Stomach (tissue), 8 donors: ENCODE measurements at regions not wholly inside any gene's neighbourhood (a gene's known extent, or its start where the extent isn't known, plus 50 kb on each side); places are given as distances from the start of the nearest gene placed in this dataset.
"Not testable (repeated sequence)": the region's sequence is repeated elsewhere in the genome, so short reads cannot be mapped to it uniquely, and the experiment has no call there.

Experiments
- DNase-seq, 2 donors: peaks; one replicate each; pipeline versions ENCODE4 v3.0.0 to v3.0.0-alpha.2; 2013 to 2019
- H3K27ac ChIP-seq, 5 donors: fragments of 200-600 bp in 4 of 5; sonication (generic) in 4 of 5; one replicate each; pipeline ENCODE4 v1.5.1; 2013 to 2019; ENCODE audit warnings: mild to moderate bottlenecking in 1 of 5, moderate library complexity in 1 of 5
- H3K27me3 ChIP-seq, 3 donors: fragments of 200-600 bp; sonication (generic); one replicate each; pipeline ENCODE4 v1.5.1; 2017 to 2019; ENCODE audit warnings: mixed run types in 1 of 3
- H3K36me3 ChIP-seq, 4 donors: fragments of 200-600 bp; sonication (generic); 1 replicate in 3 of 4; 2 replicates in 1 of 4; pipeline ENCODE4 v1.5.1; 2016 to 2019
- H3K4me1 ChIP-seq, 4 donors: fragments of 200-600 bp; sonication (generic); one replicate each; pipeline ENCODE4 v1.5.1; 2016 to 2019
- H3K4me3 ChIP-seq, 4 donors: fragments of 200-600 bp; sonication (generic) in 3 of 4; one replicate each; pipeline ENCODE4 v1.5.1; 2016 to 2019; ENCODE audit warnings: mild to moderate bottlenecking in 1 of 4
- H3K9me3 ChIP-seq, 4 donors: fragments of 200-600 bp; sonication (generic); one replicate each; pipeline ENCODE4 v1.5.1; 2016 to 2019
- CTCF ChIP-seq, 7 experiments: fragments of 450-650 bp in 4 of 7; fragments of 200-600 bp in 3 of 7; sonication (generic) in 3 of 7; IDR thresholded peaks; one replicate each; pipeline ENCODE4 v1.5.1; 2016 to 2019; ENCODE audit warnings: antibody characterized with exemption in 7 of 7, control low read depth in 2 of 7, mild to moderate bottlenecking in 1 of 7
- EP300 ChIP-seq: sonication (generic); formaldehyde crosslinking; IDR thresholded peaks from one replicate; pipeline ENCODE4 v1.6.1; 2017; ENCODE audit warnings: antibody characterized with exemption
- POLR2A ChIP-seq, 4 donors: fragments of 450-650 bp; IDR thresholded peaks; one replicate each; pipeline ENCODE4 v1.6.1; 2016; ENCODE audit warnings: antibody characterized with exemption in 4 of 4, control low read depth in 2 of 4, mild to moderate bottlenecking in 1 of 4, moderate library complexity in 1 of 4
- POLR2AphosphoS5 ChIP-seq, 3 donors: sonication (generic); formaldehyde crosslinking; IDR thresholded peaks; one replicate each; pipeline ENCODE4 v1.6.1; 2016; ENCODE audit warnings: antibody characterized with exemption in 3 of 3
- WGBS, 5 donors: extraction: QIAGEN DNeasy Blood & Tissue Kit in 3 of 5; methylation state at CpG; one replicate each; pipeline versions ENCODE4 v1.1.5 to v1.1.7; 2013 to 2018; 5-methylcytosine and 5-hydroxymethylcytosine counted together
- intact Hi-C: fragments of 100-400 bp; cut with DNase I; formaldehyde crosslinking; loops from one replicate; pipeline ENCODE4 v1.15.1; 2023; ENCODE audit warnings: low total_unique reads
- donor health status: healthy with polysubstance abuse.
- donor health status: Bipolar disorder and iron deficiency.
- donor health status: healthy.

GRCh38 chr6:22153384-22154158 lies 143.3 kb downstream of the PRL start:
- H3K4me1 ChIP-seq: peaks cover 0 to 21% (median 11%) of the 10 kb centered on the region in 4 donors
- H3K27me3 ChIP-seq: no peaks in the 10 kb centered on the region
- intact Hi-C loops: no loop called here
- H3K4me3 ChIP-seq: no peak overlapping the region
- H3K27ac ChIP-seq: no peak overlapping the region
- WGBS, 5 donors: 57 to 69% (median 60%) methylated on average over 6 of the region's 6 CpGs
- no peaks in the 10 kb centered on the region for H3K9me3 ChIP-seq
- no peak for DNase-seq
- TF ChIP-seq EP300: no peak
- TF ChIP-seq POLR2A (IDR thresholded peaks at IDR 0.05): no peak
- TF ChIP-seq POLR2AphosphoS5 (IDR thresholded peaks at IDR 0.05): no peak
- TF ChIP-seq CTCF (IDR thresholded peaks at IDR 0.05): no peak
- no peaks in the 10 kb centered on the region for H3K36me3 ChIP-seq

DNA sequence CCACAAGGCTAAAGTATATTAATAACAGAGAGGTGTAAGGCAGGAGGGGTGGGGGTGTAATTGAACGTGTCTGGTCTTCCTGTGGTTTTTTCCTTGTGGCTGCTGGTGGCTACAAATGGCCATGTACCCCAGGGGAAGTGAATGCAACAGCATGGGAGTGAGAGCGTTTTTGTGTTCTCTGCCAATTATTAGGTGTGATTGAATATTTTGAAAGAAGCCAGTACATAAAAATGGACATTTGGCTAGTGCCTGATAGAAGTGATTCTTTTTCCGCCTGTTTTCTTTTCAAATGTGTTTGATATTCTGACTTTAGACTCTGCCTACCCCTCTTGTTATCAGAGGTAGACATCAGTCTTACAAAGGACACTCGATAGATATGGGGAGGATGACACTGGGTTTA lies 141.3 kb downstream of the PRL start:
- no peak overlapping the region for H3K4me3 ChIP-seq
- no peaks in the 10 kb centered on the region for H3K27me3 ChIP-seq
- no peak overlapping the region for H3K27ac ChIP-seq
- 72 to 88% (median 84%) methylated on average over 4 of the region's 4 CpGs for WGBS, 5 donors
- no peaks in the 10 kb centered on the region for H3K9me3 ChIP-seq
- H3K36me3 ChIP-seq: no peaks in the 10 kb centered on the region
- peaks cover 0 to 2% (median under 1%) of the 10 kb centered on the region in 4 donors for H3K4me1 ChIP-seq
- intact Hi-C loops: no loop called here
- DNase-seq: no peak
- no peak for TF ChIP-seq POLR2A (IDR thresholded peaks at IDR 0.05)

DNA sequence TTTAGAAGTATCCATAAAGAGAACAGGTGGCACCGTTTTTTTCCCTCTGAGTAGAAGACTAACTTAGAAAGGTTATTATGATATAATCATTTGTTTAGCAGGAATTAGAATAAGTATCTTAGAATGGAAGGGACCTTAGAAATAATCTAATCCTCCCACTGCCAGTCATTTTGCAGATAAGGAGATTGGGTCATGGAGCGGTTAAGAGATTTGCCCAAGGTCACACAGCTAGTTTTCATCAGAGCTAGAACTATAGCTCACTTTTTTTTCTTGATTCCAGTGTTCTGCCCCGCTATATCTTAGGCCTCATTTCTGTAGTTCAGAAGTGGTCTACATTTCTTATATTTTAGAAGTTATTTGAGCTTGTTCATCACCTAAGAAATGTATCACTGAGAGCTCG lies 139.6 kb downstream of the PRL start:
- no peaks in the 10 kb centered on the region for H3K9me3 ChIP-seq

GRCh38 chr6:22164236-22164635 lies 132.6 kb downstream of the PRL start:
- TF ChIP-seq EP300: no peak
- TF ChIP-seq POLR2A (IDR thresholded peaks at IDR 0.05): no peak
- no peak for TF ChIP-seq CTCF (IDR thresholded peaks at IDR 0.05)
- no peak for TF ChIP-seq POLR2AphosphoS5 (IDR thresholded peaks at IDR 0.05)
- DNase-seq: no peak
- intact Hi-C loops: no loop called here

More for the DNA sequence above, 139.6 kb downstream of the PRL start:
- H3K27me3 ChIP-seq: no peaks in the 10 kb centered on the region
- no peaks in the 10 kb centered on the region for H3K4me1 ChIP-seq
- intact Hi-C loops: no loop called here
- H3K36me3 ChIP-seq: no peaks in the 10 kb centered on the region
- DNase-seq: no peak
- 75 to 84% (median 78%) methylated on average over 4 of the region's 4 CpGs for WGBS, 5 donors
- TF ChIP-seq POLR2AphosphoS5 (IDR thresholded peaks at IDR 0.05) (no peak), EP300 (no peak), CTCF (IDR thresholded peaks at IDR 0.05) (no peak), POLR2A (IDR thresholded peaks at IDR 0.05) (no peak)
- H3K4me3 ChIP-seq: no peak overlapping the region
- no peak overlapping the region for H3K27ac ChIP-seq

GRCh38 chr6:22171006-22171405 lies 125.8 kb downstream of the PRL start:
- DNase-seq, intact Hi-C loops, H3K4me3 ChIP-seq, H3K27ac ChIP-seq, H3K4me1 ChIP-seq, H3K36me3 ChIP-seq, H3K27me3 ChIP-seq: not testable (repeated sequence)
- WGBS, 5 donors: 90 to 96% (median 93%) methylated on average over 5 of the region's 5 CpGs
- peaks cover 10 to 35% (median 27%) of the 10 kb centered on the region in 4 donors for H3K9me3 ChIP-seq

More at GRCh38 chr6:22164236-22164635, 132.6 kb downstream of the PRL start:
- Histone ChIP-seq H3K36me3 (no peaks in the 10 kb centered on the region), H3K4me1 (no peaks in the 10 kb centered on the region), H3K27me3 (no peaks in the 10 kb centered on the region), H3K4me3 (no peak overlapping the region), H3K27ac (no peak overlapping the region), H3K9me3 (no peaks in the 10 kb centered on the region)

GRCh38 chr6:22171885-22172284 lies 125.0 kb downstream of the PRL start:
- H3K27me3 ChIP-seq, intact Hi-C loops, H3K4me3 ChIP-seq, H3K27ac ChIP-seq, H3K36me3 ChIP-seq, DNase-seq, H3K4me1 ChIP-seq: not testable (repeated sequence)
- 89 to 95% (median 90%) methylated on average over 15 of the region's 15 CpGs for WGBS, 5 donors
- peaks cover 10 to 35% (median 27%) of the 10 kb centered on the region in 4 donors for H3K9me3 ChIP-seq
